Stimulated activated effector memory CD8-positive, alpha-beta T cell treated with anti-CD3 and anti-CD28 coated beads, Interleukin-12 subunit alpha, Interleukin-12 subunit beta, amount 100 ng/mL, for 72 hours (primary cell): ENCODE measurements at regions not wholly inside any gene's neighbourhood (a gene's known extent, or its start where the extent isn't known, plus 50 kb on each side); places are given as distances from the start of the nearest gene placed in this dataset.

Experiments used
- ATAC-seq: fragments of 150-1000 bp; cut with Tn5 transposase; 2 replicates; pipeline ENCODE4 v1.10.0; 2021
- DNase-seq, 2 donors: peaks; one replicate each; pipeline ENCODE4 v3.0.0; 2021 to 2022; ENCODE audit warnings: low spot score in 2 of 2
- H3K27ac Mint-ChIP-seq: one replicate; pipeline ENCODE4 v1.8.0; 2022; ENCODE audit warnings: mild to moderate bottlenecking, mixed read lengths
- H3K36me3 Mint-ChIP-seq: one replicate; pipeline ENCODE4 v1.8.0; 2022; ENCODE audit warnings: mild to moderate bottlenecking, mixed read lengths
- H3K4me1 Mint-ChIP-seq: one replicate; pipeline ENCODE4 v1.8.0; 2022; ENCODE audit warnings: mixed read lengths
- H3K4me3 Mint-ChIP-seq: one replicate; pipeline ENCODE4 v1.8.0; 2022; ENCODE audit warnings: mild to moderate bottlenecking, mixed read lengths
- H3K9me3 Mint-ChIP-seq: one replicate; pipeline ENCODE4 v1.8.0; 2022; ENCODE audit warnings: mixed read lengths

DNA sequence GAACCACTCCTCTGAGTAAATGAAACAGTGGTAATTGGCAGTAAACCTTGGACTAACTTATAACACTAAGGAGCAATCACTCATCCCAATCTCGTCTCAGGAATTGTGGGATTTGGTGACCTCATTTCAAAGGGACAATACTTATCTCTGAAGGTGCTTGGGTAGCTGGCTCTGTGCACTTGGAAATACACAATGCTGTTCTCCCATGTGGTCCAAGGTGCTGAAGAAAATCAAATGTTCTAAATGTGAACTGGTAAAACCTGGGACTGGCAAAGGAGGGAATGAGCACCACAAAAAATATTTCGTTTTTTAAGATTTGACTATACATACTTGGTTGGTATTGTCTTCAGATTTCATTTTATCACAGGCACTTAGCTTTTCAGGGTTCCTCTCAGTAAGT lies 1193.0 kb downstream of the SORCS1 start:
- Mint-ChIP-seq H3K4me3 (no peak overlapping the region), H3K36me3 (no peaks in the 10 kb centered on the region), H3K27ac (no peak overlapping the region), H3K9me3 (peaks cover 19% of the 10 kb centered on the region), H3K4me1 (no peaks in the 10 kb centered on the region)
- DNase-seq (no peak), ATAC-seq (no peak)

DNA sequence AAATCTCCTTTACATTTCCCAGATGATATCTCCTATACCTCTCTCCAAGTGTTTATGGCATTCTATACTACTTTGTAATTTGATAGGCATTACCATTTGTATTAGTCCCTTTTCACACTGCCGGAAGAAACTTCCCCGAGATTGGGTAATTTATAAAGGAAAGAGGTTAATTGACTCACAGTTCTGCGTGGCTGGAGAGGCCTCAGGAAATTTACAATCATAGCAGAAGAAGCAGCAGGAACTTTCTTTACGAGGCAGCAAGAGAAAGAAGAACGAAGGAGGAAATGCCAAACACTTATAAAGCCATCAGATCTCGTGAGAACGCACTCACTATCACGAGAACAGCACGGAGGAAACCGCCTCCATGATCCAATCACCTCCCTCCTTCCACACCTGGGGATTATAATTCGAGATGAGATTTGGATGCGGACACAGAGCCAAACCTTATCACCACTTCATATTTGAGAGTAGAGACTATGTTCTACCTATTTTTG lies 1194.6 kb downstream of the SORCS1 start:
- DNase-seq: no peak
- peaks cover 24% of the 10 kb centered on the region for H3K9me3 Mint-ChIP-seq
- no peaks in the 10 kb centered on the region for H3K4me1 Mint-ChIP-seq
- no peak overlapping the region for H3K4me3 Mint-ChIP-seq
- no peak overlapping the region for H3K27ac Mint-ChIP-seq
- no peak for ATAC-seq
- H3K36me3 Mint-ChIP-seq: no peaks in the 10 kb centered on the region

DNA sequence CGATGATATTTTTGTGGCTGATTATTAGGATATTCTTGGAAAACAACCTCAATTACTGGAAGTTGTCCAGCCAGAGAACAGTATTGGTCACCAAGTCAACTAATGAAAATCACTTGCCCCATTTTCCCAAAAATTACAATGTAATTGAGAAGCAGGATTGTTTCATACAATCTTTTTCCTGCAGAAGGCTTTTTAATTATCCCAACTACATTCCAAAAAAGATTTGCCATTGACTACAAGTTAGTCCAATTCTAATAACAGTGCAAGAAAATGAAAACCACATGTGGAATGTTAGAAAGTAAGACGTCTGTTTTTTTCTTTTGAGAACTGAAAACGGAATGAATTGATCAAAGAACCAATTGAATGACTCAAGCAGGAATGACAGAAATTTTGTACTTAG lies 1195.8 kb downstream of the SORCS1 start:
- ATAC-seq (no peak), DNase-seq (no peak)
- Mint-ChIP-seq H3K27ac (no peak overlapping the region), H3K36me3 (no peaks in the 10 kb centered on the region), H3K4me1 (no peaks in the 10 kb centered on the region), H3K4me3 (no peak overlapping the region), H3K9me3 (peaks cover 24% of the 10 kb centered on the region)

DNA sequence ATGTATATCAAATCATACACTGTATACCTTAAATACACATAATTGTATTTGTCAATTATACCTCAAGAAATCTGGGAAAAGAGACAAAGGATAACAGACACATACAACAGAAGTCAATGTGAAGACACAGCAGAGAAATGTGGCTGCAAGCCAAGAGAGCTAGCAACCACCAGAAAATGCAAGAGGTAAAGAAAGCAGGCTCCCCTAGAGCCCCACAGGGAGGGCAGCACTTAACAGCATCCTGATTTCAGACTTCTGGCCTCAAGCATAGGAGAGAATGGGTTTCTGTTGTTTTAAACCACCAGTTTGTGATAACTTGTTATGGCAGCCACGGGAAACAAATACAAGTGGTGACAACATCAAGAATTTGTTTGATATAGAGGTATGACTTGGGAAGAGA lies 1197.2 kb downstream of the SORCS1 start:
- DNase-seq (no peak), ATAC-seq (no peak)
- H3K4me3 Mint-ChIP-seq: no peak overlapping the region
- no peak overlapping the region for H3K27ac Mint-ChIP-seq
- peaks cover 26% of the 10 kb centered on the region for H3K9me3 Mint-ChIP-seq
- H3K4me1 Mint-ChIP-seq: no peaks in the 10 kb centered on the region
- H3K36me3 Mint-ChIP-seq: no peaks in the 10 kb centered on the region

DNA sequence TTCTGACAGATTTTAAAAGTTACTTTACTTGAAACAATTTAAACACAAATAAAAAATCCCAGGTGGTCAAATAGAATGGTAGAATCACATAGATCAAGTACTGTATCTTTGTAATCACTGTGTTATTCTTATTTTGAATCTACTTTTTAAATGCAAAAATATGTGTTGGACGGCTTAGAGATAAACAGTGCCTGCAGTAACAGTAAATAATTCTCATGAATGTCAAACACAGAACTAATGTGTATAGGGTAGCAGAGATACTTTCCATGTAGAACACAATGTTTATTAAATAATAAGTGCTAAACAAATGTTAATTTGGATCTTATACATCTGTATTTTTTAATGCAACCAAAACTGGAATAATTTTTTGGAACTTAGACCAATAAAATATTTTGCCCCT lies 1199.4 kb downstream of the SORCS1 start:
- H3K9me3 Mint-ChIP-seq: peaks cover 19% of the 10 kb centered on the region
- H3K27ac Mint-ChIP-seq: no peak overlapping the region
- no peaks in the 10 kb centered on the region for H3K36me3 Mint-ChIP-seq
- DNase-seq (no peak), ATAC-seq (no peak)
- no peak overlapping the region for H3K4me3 Mint-ChIP-seq
- no peaks in the 10 kb centered on the region for H3K4me1 Mint-ChIP-seq

DNA sequence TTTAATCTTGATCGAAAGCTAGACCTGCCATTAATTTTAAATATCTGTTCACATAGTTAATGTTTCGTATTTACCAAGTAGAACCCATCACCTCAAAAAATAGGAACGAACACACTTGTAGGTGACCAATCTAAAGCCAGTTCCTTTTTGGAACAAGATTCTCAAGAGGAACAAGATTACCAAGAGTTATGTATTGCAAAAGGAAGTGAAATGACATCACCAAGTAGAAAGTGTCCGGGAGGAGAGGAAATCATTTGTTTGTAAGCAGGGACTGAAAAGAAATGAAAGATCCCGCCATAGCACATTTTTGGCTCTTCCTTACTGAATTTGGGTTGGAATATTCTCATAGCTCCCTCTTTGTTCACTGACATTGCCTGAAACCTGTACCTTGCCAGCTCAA lies 1200.5 kb downstream of the SORCS1 start:
- H3K27ac Mint-ChIP-seq: no peak overlapping the region
- H3K4me1 Mint-ChIP-seq: no peaks in the 10 kb centered on the region
- H3K4me3 Mint-ChIP-seq: no peak overlapping the region
- H3K36me3 Mint-ChIP-seq: no peaks in the 10 kb centered on the region
- DNase-seq (no peak), ATAC-seq (no peak)
- H3K9me3 Mint-ChIP-seq: peaks cover 11% of the 10 kb centered on the region

DNA sequence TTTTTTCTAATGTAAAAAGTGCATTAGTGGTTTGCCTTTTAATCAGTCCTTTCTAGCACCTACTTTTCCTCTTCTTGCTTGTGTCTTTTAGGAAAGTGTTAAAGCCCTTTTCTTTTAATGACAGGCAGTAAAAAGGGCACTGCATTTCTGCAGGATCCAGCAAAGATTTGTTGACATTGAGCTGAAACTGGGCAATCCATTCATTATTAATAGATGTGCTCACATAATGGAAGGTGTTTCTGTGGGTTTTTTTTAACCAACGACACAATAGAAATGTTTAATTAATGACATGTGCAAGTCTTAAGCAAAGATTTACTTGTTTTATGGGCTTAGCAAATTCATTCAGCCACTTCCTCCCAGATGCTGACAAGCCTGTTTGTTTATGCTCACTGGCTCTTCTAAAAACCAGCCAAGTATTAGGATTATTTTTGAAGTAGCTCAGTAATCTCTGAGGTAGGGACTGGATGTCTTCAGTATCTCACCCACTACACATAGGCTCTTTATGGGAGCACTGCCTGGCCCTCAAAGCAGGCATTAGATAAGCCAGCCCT lies 1201.1 kb downstream of the SORCS1 start:
- Mint-ChIP-seq H3K4me3 (no peak overlapping the region), H3K27ac (no peak overlapping the region), H3K4me1 (no peaks in the 10 kb centered on the region), H3K9me3 (peaks cover 11% of the 10 kb centered on the region), H3K36me3 (no peaks in the 10 kb centered on the region)
- ATAC-seq (no peak), DNase-seq (no peak)

DNA sequence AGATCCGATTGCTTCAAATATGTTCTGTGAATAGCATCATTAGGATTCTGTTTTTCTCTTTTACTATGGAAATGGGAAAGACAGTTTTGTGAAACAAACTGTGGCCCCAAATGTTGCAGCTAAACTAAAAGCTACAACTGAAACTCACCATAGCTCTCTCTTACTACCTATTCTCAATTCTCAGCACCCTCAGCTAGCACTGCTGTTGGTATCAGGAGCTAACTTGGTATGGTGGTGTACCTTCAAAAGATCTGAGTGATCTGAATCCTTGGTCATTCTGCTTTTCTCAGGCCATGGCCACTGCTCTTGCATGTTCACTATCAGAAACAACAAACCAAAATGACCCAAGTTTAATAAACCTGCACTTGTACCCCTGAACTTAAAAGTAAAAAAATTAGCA lies 1208.0 kb downstream of the SORCS1 start:
- Mint-ChIP-seq H3K36me3 (no peaks in the 10 kb centered on the region), H3K4me3 (no peak overlapping the region), H3K9me3 (no peaks in the 10 kb centered on the region), H3K4me1 (no peaks in the 10 kb centered on the region), H3K27ac (no peak overlapping the region)
- DNase-seq (no peak), ATAC-seq (no peak)

DNA sequence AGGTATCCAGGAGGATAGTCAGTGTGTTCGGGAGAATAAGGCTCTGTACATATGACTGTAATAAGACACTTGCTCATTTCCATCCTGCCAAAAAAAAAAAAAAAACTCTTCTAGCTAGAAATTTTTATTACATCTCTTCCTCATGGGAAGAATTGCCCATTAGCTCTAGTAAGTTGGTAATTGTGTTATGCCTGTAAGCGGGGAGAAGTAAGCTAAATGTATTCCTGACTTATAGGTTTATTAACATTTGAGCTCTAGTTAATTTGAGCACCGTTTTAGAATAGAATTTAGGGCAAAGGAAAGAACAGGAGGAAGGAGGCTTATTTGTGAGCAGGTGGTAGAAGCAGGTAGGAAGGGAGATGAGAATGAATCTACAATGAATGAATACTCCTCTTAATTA lies 1210.6 kb downstream of the SORCS1 start:
- Mint-ChIP-seq H3K9me3 (peaks cover 4% of the 10 kb centered on the region), H3K4me1 (no peaks in the 10 kb centered on the region), H3K36me3 (no peaks in the 10 kb centered on the region), H3K27ac (no peak overlapping the region), H3K4me3 (no peak overlapping the region)
- DNase-seq (no peak), ATAC-seq (no peak)

DNA sequence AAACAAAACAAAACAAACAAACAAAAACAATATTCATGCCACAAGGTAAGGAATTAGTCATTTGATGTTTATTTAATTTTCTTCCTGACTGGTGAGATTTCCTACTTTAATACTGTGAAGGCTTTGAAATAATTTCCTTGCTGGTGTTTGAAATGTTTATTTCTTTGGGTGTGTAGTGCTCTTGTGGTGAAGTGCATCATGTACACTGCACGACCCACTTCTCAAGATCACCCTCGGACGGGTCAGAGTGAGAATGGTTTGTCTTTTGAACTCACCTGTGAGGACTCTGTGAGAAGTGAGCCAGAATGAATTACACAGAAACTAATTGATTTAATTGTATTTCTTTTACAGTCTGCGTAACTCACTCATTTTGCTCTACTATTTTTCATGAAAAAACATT lies 1211.5 kb downstream of the SORCS1 start:
- H3K9me3 Mint-ChIP-seq: peaks cover 4% of the 10 kb centered on the region

DNA sequence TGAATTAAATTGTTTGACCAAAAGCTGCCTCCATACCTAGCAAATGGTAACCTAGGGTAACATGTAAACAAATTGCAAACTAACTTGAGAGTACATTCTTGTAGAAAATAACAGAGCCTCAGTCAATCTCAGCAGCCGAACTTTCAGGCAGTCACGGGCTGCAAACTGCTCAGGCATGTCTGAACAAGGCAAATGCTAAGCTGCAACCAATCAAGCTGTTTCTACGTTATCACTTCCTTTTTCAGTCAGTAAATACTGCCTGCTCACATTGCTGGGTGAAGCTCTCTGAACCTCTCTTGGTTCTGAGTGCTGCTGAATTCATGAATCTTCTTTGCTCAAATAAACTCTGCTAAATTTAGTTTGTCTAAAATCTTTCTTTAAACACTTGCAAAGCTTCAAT lies 1212.4 kb downstream of the SORCS1 start:
- ATAC-seq (no peak), DNase-seq (no peak)
- Mint-ChIP-seq H3K27ac (no peak overlapping the region), H3K9me3 (peaks cover 4% of the 10 kb centered on the region), H3K4me3 (no peak overlapping the region), H3K4me1 (no peaks in the 10 kb centered on the region), H3K36me3 (no peaks in the 10 kb centered on the region)

More for the DNA sequence above, 1211.5 kb downstream of the SORCS1 start:
- DNase-seq: no peak
- H3K27ac Mint-ChIP-seq: no peak overlapping the region
- H3K4me1 Mint-ChIP-seq: no peaks in the 10 kb centered on the region
- no peak overlapping the region for H3K4me3 Mint-ChIP-seq
- H3K36me3 Mint-ChIP-seq: no peaks in the 10 kb centered on the region
- no peak for ATAC-seq

DNA sequence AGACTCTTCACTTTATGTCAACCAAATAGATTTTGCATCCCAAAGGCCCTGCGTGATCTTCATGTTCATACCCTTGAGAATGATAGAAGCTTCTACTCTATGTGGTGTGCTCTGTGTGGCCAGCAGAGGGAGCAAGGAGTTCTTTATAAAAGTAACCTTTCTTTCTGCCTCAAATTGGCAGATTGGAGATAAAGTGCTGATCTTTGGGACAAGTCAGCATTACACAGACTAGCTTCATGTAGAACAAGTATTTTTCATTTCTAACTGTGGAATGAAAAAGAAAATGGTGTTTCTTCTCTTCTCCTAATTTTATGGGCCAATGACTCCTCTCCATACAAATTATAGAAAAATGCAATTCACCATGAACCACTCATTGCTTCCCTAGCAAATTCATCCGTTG lies 1214.1 kb downstream of the SORCS1 start:
- Mint-ChIP-seq H3K27ac (no peak overlapping the region), H3K4me1 (no peaks in the 10 kb centered on the region), H3K9me3 (peaks cover 5% of the 10 kb centered on the region), H3K36me3 (no peaks in the 10 kb centered on the region), H3K4me3 (no peak overlapping the region)
- ATAC-seq: no peak
- no peak for DNase-seq

DNA sequence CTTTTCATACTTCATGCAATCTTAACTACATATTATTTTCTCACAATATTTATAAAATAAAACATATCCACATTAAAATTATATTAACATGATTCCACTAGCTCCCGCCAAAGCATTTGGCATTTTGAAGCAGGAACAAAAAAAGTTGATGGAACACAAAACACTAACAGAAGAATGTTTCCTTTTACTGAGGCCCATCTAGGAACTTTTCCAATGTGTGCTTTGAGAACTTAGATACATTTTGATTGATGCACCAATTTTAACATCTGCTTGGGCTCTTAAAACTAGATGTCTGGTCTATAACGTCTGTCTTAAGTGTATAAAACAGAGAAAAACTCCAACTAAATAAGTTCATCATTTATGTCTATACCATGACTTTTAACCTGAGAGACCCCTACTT lies 1214.8 kb downstream of the SORCS1 start:
- no peaks in the 10 kb centered on the region for H3K4me1 Mint-ChIP-seq
- DNase-seq (no peak), ATAC-seq (no peak)
- no peaks in the 10 kb centered on the region for H3K36me3 Mint-ChIP-seq
- no peak overlapping the region for H3K4me3 Mint-ChIP-seq
- H3K9me3 Mint-ChIP-seq: peaks cover 9% of the 10 kb centered on the region
- no peak overlapping the region for H3K27ac Mint-ChIP-seq

DNA sequence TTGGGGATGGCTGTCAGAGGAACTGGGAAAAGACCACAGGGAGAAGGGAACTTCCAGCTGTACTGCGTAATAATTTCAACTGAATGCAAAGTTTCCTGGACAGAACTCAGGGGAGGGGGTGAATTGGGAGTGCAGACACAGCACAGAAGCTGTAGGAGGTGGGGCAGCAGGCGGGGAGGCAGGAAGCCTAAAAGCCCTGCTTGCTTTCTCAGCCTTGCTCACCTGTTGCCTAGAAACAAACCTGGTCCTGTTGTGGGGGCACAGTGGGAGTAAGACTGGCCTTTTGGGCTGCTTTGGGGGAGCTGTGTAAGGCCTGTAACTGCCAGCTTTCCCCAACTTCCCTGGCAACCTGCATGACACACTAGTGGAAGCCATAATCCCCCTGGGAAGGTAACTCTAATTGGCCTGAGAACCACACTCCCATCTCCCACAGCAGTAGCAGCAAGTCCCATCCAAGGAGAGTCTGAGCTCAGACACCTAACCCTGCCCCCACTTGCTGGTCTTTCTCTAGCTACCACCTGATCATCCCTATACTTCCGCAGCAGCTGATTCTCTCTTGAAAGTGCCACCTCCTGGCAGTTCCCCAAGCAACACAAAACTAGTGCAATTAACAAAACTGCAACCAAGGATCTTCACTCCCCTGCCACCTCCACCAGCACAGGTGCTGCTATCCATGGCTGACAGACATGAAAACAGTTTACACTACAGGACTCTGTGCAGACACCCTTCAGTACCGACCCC lies 1239.3 kb downstream of the SORCS1 start:
- Mint-ChIP-seq H3K4me3 (no peak overlapping the region), H3K9me3 (peaks cover 8% of the 10 kb centered on the region), H3K4me1 (no peaks in the 10 kb centered on the region), H3K36me3 (no peaks in the 10 kb centered on the region), H3K27ac (no peak overlapping the region)
- no peak for DNase-seq
- no peak for ATAC-seq

DNA sequence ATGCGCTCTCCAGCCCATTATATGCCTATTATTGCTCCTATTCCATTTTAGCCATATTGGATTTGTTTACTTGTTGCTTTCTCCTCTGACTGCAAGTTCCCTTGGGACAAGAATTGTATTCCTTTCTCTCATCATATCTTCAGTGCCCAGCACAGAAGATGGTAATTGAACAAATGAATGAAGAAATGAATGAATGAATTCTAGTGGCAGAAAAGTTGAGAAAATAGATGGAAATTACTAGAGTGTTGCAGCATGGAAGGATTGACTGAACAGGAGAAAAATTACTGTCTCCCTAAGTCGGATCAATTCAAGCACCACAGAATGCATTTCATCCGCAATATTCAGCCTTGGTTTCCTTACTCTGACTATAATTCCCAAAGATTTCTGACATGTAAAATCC lies 1243.2 kb downstream of the SORCS1 start:
- H3K27ac Mint-ChIP-seq: no peak overlapping the region
- no peaks in the 10 kb centered on the region for H3K36me3 Mint-ChIP-seq
- H3K4me1 Mint-ChIP-seq: no peaks in the 10 kb centered on the region
- H3K4me3 Mint-ChIP-seq: no peak overlapping the region
- DNase-seq (no peak), ATAC-seq (no peak)
- peaks cover 12% of the 10 kb centered on the region for H3K9me3 Mint-ChIP-seq

DNA sequence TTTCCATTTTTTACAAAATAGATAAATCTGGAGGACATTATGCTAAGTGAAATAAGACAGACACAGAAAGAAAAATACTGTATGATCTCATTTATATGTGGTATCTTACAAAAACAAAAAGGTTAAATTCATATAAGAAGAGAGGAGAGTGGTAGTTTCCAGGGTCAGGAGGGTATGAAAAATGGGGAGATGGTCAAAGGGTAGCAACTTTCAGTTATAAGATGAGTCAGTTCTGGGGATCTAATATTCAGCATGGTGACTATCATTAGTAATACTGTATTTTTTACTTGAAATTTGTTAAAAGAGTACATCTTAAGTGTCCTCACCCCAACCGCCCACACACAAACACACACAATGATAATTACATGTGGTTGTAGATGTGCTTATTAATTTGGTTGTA lies 1250.1 kb downstream of the SORCS1 start:
- DNase-seq (no peak), ATAC-seq (no peak)
- peaks cover 19% of the 10 kb centered on the region for H3K9me3 Mint-ChIP-seq
- no peak overlapping the region for H3K4me3 Mint-ChIP-seq
- no peaks in the 10 kb centered on the region for H3K4me1 Mint-ChIP-seq
- H3K36me3 Mint-ChIP-seq: no peaks in the 10 kb centered on the region
- no peak overlapping the region for H3K27ac Mint-ChIP-seq
